Uterus (tissue), 2 donors: ENCODE measurements at regions not wholly inside any gene's neighbourhood (a gene's known extent, or its start where the extent isn't known, plus 50 kb on each side); places are given as distances from the start of the nearest gene placed in this dataset.

Experiments used
- POLR2A ChIP-seq, 2 donors: fragments of 450-650 bp; IDR thresholded peaks; one replicate each; pipeline ENCODE4 v1.6.1; 2016; ENCODE audit warnings: antibody characterized with exemption in 2 of 2, mild to moderate bottlenecking in 1 of 2, moderate library complexity in 1 of 2
- TF ChIP-seq, protein P1 (sequence below), 4 experiments: fragments of 200-600 bp in 2 of 4; fragments of 450-650 bp in 2 of 4; sonication (generic) in 2 of 4; IDR thresholded peaks; one replicate each; pipeline ENCODE4 v1.5.1; 2016 to 2019; ENCODE audit warnings: antibody characterized with exemption in 4 of 4, mild to moderate bottlenecking in 2 of 4, moderate library complexity in 1 of 4

DNA sequence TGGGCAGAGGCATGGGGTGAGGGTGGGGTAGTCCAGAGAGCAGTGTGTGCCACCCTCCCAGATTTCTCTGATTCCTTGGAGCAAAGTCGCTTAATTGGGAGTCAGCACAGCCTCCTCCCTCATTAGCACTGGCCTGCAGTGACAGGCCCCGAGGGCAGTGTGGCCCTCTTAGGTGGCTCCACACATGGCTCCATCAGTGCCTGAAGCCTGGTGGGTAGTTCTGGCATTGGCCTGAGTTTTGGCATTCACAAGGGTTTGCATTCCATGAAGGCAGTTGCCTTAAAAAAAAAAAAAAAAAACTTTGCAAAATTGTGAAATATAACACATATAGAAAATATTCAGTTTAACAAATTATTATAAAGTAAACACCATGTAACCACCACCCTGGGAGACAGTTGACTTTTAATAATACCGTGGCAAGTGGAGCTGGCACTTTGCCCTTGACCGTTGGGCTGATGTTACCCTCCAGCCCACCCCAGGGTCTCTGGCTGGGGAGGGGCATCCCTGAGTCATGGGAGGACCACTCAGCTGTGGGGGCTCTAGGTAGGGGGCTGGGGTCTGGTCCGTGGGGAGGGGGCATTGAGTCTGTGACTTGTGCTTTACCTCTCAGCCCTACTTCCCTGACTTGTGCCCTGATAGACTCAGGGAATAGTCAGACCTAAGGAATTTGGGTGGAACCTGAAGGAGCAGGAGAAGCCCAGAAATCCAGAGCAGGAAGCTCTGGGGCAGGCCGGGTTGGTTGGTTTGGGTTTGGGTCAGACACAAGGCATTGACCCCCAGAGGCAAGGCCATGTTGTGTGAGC is 51.3 kb upstream of the PITX1 start:
- TF ChIP-seq, protein P1, sequence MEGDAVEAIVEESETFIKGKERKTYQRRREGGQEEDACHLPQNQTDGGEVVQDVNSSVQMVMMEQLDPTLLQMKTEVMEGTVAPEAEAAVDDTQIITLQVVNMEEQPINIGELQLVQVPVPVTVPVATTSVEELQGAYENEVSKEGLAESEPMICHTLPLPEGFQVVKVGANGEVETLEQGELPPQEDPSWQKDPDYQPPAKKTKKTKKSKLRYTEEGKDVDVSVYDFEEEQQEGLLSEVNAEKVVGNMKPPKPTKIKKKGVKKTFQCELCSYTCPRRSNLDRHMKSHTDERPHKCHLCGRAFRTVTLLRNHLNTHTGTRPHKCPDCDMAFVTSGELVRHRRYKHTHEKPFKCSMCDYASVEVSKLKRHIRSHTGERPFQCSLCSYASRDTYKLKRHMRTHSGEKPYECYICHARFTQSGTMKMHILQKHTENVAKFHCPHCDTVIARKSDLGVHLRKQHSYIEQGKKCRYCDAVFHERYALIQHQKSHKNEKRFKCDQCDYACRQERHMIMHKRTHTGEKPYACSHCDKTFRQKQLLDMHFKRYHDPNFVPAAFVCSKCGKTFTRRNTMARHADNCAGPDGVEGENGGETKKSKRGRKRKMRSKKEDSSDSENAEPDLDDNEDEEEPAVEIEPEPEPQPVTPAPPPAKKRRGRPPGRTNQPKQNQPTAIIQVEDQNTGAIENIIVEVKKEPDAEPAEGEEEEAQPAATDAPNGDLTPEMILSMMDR (IDR thresholded peaks at IDR 0.05): no peak
- TF ChIP-seq POLR2A (IDR thresholded peaks at IDR 0.05): no peak
